ENCODE measurements at regions not wholly inside any gene's neighbourhood (a gene's known extent, or its start where the extent isn't known, plus 50 kb on each side); places are given as distances from the start of the nearest gene placed in this dataset.

DNA sequence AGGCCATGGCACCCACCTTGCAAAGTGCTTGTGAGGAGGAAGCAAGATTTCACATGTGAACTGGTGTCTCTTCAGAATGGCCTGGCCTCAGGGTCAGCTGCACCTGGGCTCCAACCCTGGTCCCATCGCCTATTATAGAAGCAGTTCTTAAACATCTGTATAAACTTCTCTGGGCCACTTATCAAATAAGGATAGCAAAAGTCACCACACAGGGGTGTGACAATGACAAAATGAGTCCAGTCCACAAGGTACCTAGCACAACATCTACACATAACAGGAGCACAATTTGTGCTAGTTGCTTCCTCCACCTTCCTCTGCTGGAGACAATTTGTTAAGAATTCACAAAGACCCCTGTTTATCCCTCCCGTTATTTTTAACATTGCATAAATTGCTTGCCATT, 340.6 kb upstream of the ZMIZ1 start:
- Histone ChIP-seq H3K36me3 (ENCODE audit: control insufficient read depth, insufficient read depth, low read length, severe bottlenecking) (no peaks in the 10 kb centered on the region), H3K4me1 (ENCODE audit: control insufficient read depth, insufficient read depth, low read length) (no peaks in the 10 kb centered on the region), H3K27me3 (replicated peaks; ENCODE audit: control insufficient read depth, insufficient read depth, low read length) (peaks cover 35% of the 10 kb centered on the region), H3K9ac (ENCODE audit: low read length) (no peak overlapping the region), H3K4me3 (ENCODE audit: low read length) (no peak overlapping the region), H3K9me3 (ENCODE audit: control insufficient read depth, low read length) (peaks cover 14% of the 10 kb centered on the region)
- DNase-seq (ENCODE audit: low read depth), result no peak

DNA sequence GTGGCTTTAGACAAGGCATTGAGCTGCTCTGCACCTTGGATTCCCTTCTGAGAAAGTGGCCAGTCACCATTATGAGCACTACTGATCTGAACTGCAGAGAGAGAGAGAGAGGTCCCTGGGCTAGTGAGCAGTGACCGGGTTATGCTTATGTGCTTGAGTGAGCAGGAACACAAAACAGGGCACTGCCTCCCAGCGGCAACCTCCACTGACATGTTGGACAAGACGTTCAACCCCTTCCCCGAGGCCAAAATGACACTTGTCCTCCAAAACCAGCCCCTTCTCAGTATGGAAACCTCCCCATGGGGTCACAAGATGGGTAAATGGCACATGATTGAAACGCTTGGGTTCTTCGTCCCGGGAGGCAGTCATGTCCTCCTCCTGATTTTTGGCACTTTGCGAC, 339.4 kb upstream of the ZMIZ1 start:
- no peaks in the 10 kb centered on the region for H3K36me3 ChIP-seq (ENCODE audit: control insufficient read depth, insufficient read depth, low read length, severe bottlenecking)
- no peak overlapping the region for H3K9ac ChIP-seq (ENCODE audit: low read length)
- no peak for DNase-seq (ENCODE audit: low read depth)
- H3K4me3 ChIP-seq (ENCODE audit: low read length), result no peak overlapping the region
- H3K27me3 ChIP-seq (replicated peaks; ENCODE audit: control insufficient read depth, insufficient read depth, low read length), result peaks cover 39% of the 10 kb centered on the region
- H3K4me1 ChIP-seq (ENCODE audit: control insufficient read depth, insufficient read depth, low read length), result no peaks in the 10 kb centered on the region
- H3K9me3 ChIP-seq (ENCODE audit: control insufficient read depth, low read length), result peaks cover 7% of the 10 kb centered on the region

DNA sequence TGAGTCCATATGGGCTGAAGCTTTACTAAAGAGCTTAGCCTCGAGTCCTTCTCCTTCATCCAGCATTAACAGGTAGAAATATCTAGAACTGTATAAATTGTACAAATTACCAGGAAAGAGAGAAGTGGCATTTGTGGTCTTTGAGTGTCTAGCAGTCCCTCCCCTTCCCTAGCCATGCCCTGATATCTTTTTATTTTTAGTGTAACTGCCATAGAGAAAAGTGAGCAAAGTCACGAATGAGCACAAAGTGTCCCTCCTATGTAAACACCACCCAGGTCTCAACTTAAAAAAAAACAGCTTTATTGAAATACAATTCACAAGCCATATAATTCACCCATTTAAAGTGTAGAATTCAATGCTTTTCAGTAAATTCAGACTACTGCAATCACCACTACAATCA, 339.0 kb upstream of the ZMIZ1 start:
- H3K9me3 ChIP-seq (ENCODE audit: control insufficient read depth, low read length), result peaks cover 3% of the 10 kb centered on the region
- DNase-seq (ENCODE audit: low read depth), result no peak
- no peaks in the 10 kb centered on the region for H3K4me1 ChIP-seq (ENCODE audit: control insufficient read depth, insufficient read depth, low read length)
- no peaks in the 10 kb centered on the region for H3K36me3 ChIP-seq (ENCODE audit: control insufficient read depth, insufficient read depth, low read length, severe bottlenecking)
- peaks cover 36% of the 10 kb centered on the region for H3K27me3 ChIP-seq (replicated peaks; ENCODE audit: control insufficient read depth, insufficient read depth, low read length)
- H3K4me3 ChIP-seq (ENCODE audit: low read length), result no peak overlapping the region
- H3K9ac ChIP-seq (ENCODE audit: low read length), result no peak overlapping the region

DNA sequence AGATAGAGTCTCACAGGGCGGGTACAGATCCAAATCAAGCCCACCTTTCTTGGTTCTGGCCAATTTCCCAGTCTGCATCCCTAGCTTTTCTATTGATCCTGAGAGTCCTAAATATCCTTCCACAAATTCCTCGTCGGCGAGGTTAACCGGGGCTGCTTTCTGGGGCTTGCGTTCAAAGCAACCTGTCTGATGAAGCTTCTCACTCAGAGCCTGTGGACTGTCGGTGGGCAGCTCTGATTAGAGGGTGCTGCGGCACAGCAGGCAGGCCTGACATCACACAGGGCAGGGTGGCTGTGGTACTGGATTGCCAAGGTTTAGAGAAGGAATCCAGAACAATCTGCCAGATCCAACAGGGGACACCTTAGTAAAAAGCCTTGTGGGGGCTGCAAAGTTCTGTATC, 338.0 kb upstream of the ZMIZ1 start:
- H3K4me3 ChIP-seq (ENCODE audit: low read length), result no peak overlapping the region
- no peaks in the 10 kb centered on the region for H3K9me3 ChIP-seq (ENCODE audit: control insufficient read depth, low read length)
- peaks cover 35% of the 10 kb centered on the region for H3K27me3 ChIP-seq (replicated peaks; ENCODE audit: control insufficient read depth, insufficient read depth, low read length)

DNA sequence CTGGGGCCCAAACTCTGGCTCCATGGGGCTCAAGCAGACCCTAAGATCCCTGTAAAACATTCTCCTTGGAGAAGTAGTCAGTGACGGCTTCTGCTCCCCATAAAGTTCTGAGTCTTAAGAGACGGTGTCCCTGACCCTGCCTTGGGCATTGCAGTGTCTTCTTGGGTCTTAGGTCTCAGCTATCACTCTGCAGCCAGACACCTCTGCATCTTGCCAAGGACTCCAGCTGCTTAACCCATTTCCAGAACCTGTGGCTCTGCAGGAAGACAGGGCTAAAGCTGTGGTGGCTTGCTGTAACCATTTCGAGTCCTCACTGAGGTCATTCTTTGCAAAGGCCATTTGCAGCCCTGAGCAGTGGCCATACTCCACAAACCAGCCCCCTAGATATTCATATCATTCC, 337.1 kb upstream of the ZMIZ1 start:
- H3K4me1 ChIP-seq (ENCODE audit: control insufficient read depth, insufficient read depth, low read length), result no peaks in the 10 kb centered on the region
- H3K36me3 ChIP-seq (ENCODE audit: control insufficient read depth, insufficient read depth, low read length, severe bottlenecking), result no peaks in the 10 kb centered on the region
- no peak overlapping the region for H3K9ac ChIP-seq (ENCODE audit: low read length)
- H3K27me3 ChIP-seq (replicated peaks; ENCODE audit: control insufficient read depth, insufficient read depth, low read length), result peaks cover 35% of the 10 kb centered on the region
- no peaks in the 10 kb centered on the region for H3K9me3 ChIP-seq (ENCODE audit: control insufficient read depth, low read length)
- no peak overlapping the region for H3K4me3 ChIP-seq (ENCODE audit: low read length)
- DNase-seq (ENCODE audit: low read depth), result no peak

More for the DNA sequence above, 338.0 kb upstream of the ZMIZ1 start:
- no peak overlapping the region for H3K9ac ChIP-seq (ENCODE audit: low read length)
- no peaks in the 10 kb centered on the region for H3K36me3 ChIP-seq (ENCODE audit: control insufficient read depth, insufficient read depth, low read length, severe bottlenecking)
- no peaks in the 10 kb centered on the region for H3K4me1 ChIP-seq (ENCODE audit: control insufficient read depth, insufficient read depth, low read length)
- DNase-seq (ENCODE audit: low read depth), result no peak

DNA sequence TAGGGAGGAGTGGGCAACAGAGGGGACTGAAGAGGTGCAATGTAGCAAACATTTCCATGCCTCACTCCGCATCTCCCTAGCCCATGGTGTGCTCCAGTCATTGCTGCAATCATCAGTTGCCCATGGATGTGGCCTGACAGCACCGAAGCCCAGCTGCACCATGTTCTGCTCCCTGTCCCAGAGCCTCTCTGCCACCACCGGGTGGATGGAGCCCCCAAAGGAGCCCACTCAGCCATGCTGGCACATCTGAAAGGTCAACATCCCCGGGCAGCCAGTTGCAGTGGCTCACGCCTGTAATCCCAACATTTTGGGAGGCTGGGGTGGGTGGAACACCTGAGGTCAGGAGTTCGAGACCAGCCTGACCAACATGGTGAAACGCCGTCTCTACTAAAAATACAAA, 336.4 kb upstream of the ZMIZ1 start:
- Histone ChIP-seq H3K4me1 (ENCODE audit: control insufficient read depth, insufficient read depth, low read length) (no peaks in the 10 kb centered on the region), H3K36me3 (ENCODE audit: control insufficient read depth, insufficient read depth, low read length, severe bottlenecking) (no peaks in the 10 kb centered on the region), H3K4me3 (ENCODE audit: low read length) (no peak overlapping the region), H3K27me3 (replicated peaks; ENCODE audit: control insufficient read depth, insufficient read depth, low read length) (peaks cover 35% of the 10 kb centered on the region), H3K9ac (ENCODE audit: low read length) (no peak overlapping the region), H3K9me3 (ENCODE audit: control insufficient read depth, low read length) (no peaks in the 10 kb centered on the region)
- DNase-seq (ENCODE audit: low read depth), result no peak

DNA sequence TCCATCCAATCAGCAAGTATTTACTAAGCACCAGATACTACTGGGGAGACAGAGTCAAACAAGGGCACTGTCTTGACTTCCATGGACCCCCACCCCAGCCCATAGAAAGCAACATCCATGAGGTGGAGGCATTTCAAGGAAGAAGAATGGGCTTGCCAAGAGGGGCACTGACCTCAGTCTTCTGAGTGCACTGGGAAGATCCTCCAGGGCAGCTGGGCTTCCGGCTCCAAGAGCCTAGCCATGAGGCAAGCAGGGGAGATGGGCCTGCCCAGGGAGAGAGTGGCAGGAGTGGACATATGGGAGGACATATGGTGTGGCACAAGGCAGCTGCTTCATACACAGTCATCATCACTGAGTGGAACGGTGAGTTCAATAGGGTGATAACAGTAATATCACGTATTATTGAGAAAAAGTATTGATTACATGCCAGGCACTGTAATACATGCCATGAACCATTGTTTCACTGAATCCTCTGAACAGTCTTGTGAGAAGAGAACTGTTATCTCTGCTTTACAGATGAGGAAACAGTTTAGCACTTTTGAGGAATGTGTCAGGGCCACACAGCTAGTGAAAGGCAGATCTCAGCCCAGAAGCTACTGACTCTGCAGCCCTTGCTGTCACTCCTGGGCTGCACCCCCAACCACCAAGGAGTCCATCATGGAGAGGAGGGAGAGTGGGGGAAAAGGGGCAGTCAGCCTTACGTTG, 331.7 kb upstream of the ZMIZ1 start:
- no peak for DNase-seq (ENCODE audit: low read depth)
- H3K4me3 ChIP-seq (ENCODE audit: low read length), result no peak overlapping the region
- no peaks in the 10 kb centered on the region for H3K36me3 ChIP-seq (ENCODE audit: control insufficient read depth, insufficient read depth, low read length, severe bottlenecking)
- H3K4me1 ChIP-seq (ENCODE audit: control insufficient read depth, insufficient read depth, low read length), result no peaks in the 10 kb centered on the region
- H3K9me3 ChIP-seq (ENCODE audit: control insufficient read depth, low read length), result no peaks in the 10 kb centered on the region
- H3K9ac ChIP-seq (ENCODE audit: low read length), result no peak overlapping the region
- peaks cover 19% of the 10 kb centered on the region for H3K27me3 ChIP-seq (replicated peaks; ENCODE audit: control insufficient read depth, insufficient read depth, low read length)

DNA sequence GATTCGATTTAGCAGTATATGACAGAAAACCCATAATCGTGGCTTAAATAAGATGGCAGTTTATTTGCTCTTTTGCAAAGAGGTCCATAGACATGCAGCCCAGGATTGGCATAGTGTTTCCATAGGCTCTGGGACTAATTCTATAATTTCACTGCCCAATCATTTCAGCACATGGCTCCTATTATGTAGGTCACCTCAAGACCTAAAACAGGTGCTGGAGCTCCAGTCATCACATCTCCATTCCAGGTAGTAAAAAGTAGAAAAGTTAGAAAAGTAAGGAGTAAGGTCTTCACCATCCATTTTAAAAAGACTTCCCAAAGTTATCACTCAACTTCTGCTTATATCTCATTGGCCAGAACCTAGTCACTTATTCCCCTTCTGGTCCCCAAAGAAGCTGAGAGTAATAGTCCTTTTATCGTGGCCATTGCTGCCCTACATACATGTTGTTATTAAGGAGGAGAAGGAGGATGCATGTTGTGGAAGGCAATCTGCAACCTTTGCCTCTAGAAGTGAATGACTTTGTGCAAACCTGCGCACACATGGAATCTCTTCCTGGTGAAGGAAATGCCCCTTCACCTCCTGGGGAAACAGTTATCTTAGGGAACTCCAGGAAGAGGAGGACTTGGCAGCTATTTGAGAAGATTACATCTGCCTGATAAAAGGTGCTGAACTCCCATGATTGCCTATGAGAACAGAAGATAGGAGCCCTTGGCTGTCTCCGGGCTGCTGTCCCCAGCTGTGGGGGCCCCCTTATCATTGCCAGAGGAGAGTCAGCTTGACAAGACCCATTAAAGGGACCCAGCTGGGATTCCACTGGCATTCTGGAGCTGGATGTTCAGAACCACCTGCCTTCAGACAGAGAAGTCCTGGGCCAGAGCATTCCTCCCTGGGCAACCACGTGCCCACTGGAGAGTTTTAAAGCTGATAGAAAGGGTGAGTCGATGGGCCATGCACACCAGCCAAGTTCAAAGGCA, 330.6 kb upstream of the ZMIZ1 start:
- H3K9ac ChIP-seq (ENCODE audit: low read length), result no peak overlapping the region
- peaks cover 7% of the 10 kb centered on the region for H3K4me1 ChIP-seq (ENCODE audit: control insufficient read depth, insufficient read depth, low read length)
- H3K4me3 ChIP-seq (ENCODE audit: low read length), result no peak overlapping the region
- H3K36me3 ChIP-seq (ENCODE audit: control insufficient read depth, insufficient read depth, low read length, severe bottlenecking), result no peaks in the 10 kb centered on the region
- no peaks in the 10 kb centered on the region for H3K9me3 ChIP-seq (ENCODE audit: control insufficient read depth, low read length)
- peaks cover 16% of the 10 kb centered on the region for H3K27me3 ChIP-seq (replicated peaks; ENCODE audit: control insufficient read depth, insufficient read depth, low read length)
- no peak for DNase-seq (ENCODE audit: low read depth)

DNA sequence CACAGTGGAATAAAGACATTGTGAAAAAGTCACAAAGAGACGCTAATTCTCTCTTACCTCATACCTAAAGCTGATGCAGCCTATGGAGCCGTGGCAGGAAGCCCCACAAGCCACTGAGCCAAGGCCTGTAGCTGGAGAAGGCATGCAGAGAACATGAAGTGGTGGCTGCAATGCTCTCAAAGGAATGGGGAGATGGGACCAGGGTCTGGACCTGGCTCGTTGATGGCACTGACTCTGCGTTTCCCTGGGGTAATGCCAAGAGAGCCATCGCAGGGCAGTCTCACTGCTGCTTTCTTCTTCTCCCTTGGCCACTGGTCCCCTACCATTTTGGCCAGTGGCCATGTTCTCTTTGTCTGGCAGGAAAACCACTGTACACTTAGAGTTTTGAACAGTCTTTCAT, 329.9 kb upstream of the ZMIZ1 start:
- no peak for DNase-seq (ENCODE audit: low read depth)
- Histone ChIP-seq H3K27me3 (replicated peaks; ENCODE audit: control insufficient read depth, insufficient read depth, low read length) (peaks cover 14% of the 10 kb centered on the region), H3K36me3 (ENCODE audit: control insufficient read depth, insufficient read depth, low read length, severe bottlenecking) (no peaks in the 10 kb centered on the region), H3K9me3 (ENCODE audit: control insufficient read depth, low read length) (no peaks in the 10 kb centered on the region), H3K9ac (ENCODE audit: low read length) (no peak overlapping the region), H3K4me1 (ENCODE audit: control insufficient read depth, insufficient read depth, low read length) (peaks cover 14% of the 10 kb centered on the region), H3K4me3 (ENCODE audit: low read length) (no peak overlapping the region)

DNA sequence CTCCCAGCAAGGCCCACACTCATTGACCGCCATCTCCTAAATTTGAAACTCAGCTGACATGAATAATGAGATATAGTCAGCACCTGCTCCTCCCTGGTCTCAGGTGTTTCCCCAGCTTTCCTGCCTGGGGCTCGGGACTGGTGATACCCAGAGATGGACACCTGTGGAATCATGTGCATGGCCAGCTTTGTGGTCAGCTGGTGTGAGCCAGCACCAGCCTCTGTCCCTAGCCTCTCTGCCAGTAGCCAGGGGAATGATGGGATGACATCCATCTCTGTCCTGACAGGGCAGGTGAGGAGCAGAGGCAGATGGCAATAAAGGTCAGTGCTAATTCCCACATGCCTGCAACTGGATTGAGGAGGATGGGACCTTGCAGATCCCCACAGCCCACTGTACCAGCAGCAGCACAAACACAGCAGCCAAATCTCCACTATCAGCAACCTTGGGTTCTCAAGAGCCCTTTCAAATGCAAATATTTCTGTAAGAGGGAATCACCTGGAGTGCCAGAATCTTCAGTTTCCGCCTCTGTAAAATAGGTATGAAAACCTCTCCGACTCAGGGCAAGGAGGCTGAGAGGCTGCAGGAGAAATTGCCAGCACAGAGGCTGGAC, 329.2 kb upstream of the ZMIZ1 start:
- peaks cover 21% of the 10 kb centered on the region for H3K4me1 ChIP-seq (ENCODE audit: control insufficient read depth, insufficient read depth, low read length)
- H3K27me3 ChIP-seq (replicated peaks; ENCODE audit: control insufficient read depth, insufficient read depth, low read length), result peaks cover 12% of the 10 kb centered on the region
- no peaks in the 10 kb centered on the region for H3K9me3 ChIP-seq (ENCODE audit: control insufficient read depth, low read length)
- no peaks in the 10 kb centered on the region for H3K36me3 ChIP-seq (ENCODE audit: control insufficient read depth, insufficient read depth, low read length, severe bottlenecking)
- no peak for DNase-seq (ENCODE audit: low read depth)
- H3K9ac ChIP-seq (ENCODE audit: low read length), result no peak overlapping the region
- H3K4me3 ChIP-seq (ENCODE audit: low read length), result no peak overlapping the region
